ENCODE measurements at regions not wholly inside any gene's neighbourhood (a gene's known extent, or its start where the extent isn't known, plus 50 kb on each side); places are given as distances from the start of the nearest gene placed in this dataset.

DNA sequence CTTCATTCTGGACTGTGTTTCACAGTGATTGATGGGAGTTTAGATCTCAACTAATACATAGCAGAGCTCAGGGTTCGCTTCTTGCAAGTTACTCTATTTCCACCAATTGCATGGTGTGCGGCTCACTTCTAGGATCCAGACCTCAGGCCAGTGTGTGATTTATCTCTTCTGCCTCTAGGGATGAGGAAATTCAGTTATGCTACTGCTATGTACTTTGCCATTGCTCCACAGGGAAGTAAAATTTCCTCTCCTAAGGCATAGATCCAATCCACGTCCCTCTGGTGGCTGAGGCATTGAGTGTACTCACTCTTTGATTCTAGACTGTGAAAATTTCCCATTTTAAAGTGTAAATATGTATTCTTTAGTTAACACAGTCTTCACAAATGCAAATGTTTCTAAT is 214.1 kb downstream of the HS3ST3B1 start:
- TF ChIP-seq, protein P1, sequence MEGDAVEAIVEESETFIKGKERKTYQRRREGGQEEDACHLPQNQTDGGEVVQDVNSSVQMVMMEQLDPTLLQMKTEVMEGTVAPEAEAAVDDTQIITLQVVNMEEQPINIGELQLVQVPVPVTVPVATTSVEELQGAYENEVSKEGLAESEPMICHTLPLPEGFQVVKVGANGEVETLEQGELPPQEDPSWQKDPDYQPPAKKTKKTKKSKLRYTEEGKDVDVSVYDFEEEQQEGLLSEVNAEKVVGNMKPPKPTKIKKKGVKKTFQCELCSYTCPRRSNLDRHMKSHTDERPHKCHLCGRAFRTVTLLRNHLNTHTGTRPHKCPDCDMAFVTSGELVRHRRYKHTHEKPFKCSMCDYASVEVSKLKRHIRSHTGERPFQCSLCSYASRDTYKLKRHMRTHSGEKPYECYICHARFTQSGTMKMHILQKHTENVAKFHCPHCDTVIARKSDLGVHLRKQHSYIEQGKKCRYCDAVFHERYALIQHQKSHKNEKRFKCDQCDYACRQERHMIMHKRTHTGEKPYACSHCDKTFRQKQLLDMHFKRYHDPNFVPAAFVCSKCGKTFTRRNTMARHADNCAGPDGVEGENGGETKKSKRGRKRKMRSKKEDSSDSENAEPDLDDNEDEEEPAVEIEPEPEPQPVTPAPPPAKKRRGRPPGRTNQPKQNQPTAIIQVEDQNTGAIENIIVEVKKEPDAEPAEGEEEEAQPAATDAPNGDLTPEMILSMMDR (IDR thresholded peaks at IDR 0.05): no peak

DNA sequence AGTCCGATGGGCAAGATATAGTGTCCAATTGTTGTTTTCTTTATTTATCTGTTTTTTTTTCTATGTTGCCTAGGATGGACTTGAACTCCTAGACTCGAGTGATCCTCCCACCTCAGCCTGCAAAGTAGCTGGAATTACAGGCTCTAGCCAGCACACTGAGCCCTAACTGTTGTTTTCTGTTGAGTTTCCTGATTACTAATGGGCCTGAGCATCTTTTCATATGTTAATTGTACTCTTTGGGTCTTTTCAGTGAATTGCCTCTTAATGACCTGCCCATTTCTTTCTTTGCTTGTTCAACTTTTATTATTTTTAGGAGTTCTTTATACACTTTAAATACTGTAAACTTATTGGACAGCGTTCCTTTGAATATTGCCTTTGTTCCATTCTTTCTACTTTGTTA is 213.0 kb downstream of the HS3ST3B1 start:
- TF ChIP-seq, protein P1 (IDR thresholded peaks at IDR 0.05): no peak

DNA sequence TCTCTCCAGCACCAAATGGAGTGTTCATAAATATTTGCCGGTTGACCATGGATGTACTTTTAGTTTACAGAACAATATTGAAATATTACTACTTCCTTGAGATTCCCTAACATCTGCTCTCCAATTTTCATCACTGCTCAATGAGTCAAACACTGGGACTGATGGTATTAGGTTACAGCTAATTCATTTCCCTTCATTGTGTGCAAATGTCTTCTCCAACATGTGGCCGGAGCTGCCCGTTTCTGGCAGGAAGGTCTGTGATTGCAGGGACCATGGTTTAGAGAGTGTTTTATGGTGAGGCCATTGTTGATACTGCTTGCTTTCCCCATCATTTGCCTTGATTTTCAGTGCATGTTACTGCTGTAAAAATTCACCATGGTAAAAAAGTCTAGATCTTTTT is 209.3 kb downstream of the HS3ST3B1 start:
- TF ChIP-seq, protein P1 (IDR thresholded peaks at IDR 0.05): no peak

DNA sequence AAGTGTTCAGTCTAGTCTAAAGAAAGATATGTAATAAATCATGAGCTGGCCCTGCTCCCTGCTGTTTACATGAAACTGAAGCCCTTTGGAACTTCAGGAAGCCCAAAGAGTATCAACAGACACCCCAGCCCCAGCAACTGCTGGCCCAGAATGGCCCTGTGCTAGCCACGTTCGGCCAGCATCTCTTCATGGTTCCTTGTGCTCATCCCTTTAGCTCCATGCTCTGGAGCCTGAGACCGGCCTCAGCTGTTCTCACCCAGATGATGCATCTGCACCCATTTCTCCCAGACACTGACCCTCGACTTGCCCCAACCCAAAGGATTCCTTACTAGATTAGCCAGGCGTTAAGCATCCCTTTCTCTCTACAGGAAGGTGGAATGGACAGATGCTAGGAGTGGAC is 207.3 kb downstream of the HS3ST3B1 start:
- TF ChIP-seq, protein P1 (IDR thresholded peaks at IDR 0.05): no peak

DNA sequence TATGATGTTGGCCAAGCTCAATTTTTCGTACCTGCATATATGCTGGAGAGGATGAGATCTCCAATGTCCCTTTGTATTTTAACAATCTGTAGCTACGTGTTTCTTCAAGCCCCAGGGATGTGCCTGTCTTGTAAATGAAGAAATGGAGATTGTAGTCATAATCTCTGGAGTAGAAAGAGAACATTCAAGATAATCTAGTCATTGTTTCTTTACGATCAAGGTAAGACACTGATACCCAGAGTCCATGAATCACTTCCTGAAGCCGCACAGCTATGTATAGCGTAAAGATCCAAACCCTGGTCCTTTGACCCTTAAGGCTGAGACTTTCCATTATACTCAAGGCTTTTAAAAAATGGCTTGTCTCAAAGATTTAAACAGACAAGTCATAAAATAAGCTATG is 205.5 kb downstream of the HS3ST3B1 start:
- TF ChIP-seq, protein P1 (IDR thresholded peaks at IDR 0.05): no peak

DNA sequence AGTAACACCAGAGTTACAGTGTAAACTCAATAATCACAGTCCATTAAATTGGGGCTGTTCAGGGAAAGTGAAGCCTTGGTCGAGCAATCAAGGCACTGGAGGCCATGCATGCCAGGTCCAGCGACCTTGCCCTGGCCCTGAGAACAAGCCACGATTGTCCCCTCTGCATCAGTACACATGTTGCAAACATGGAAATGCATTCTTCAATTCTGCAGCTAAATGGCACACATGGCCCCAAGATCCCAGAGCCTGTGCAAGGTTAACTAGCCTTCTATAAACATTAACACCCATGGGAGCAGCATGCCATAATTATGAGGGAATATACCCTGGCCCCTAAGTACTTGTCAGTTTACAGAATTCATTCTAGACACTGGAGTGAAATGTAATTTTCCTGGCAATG is 204.7 kb downstream of the HS3ST3B1 start:
- TF ChIP-seq, protein P1 (IDR thresholded peaks at IDR 0.05): no peak

DNA sequence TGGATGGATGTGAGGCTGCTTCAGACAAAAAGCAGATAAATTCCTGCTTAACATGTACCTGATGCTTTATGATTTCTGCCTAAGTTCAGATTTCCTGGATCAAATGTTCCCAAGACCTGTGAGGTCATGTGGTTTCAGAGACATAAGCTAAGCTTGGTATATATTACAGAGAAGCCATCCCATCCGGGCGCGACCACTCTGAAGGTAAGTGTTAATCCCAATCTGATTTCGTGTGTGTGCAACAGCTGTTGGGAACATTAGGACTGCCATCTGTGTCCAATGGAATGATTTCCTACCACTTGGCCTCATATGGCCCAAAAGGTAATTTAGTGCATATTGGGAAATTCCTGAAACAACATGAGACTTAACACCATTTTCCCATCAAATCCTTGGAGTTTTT is 199.1 kb downstream of the HS3ST3B1 start:
- TF ChIP-seq, protein P1 (IDR thresholded peaks at IDR 0.05): no peak

DNA sequence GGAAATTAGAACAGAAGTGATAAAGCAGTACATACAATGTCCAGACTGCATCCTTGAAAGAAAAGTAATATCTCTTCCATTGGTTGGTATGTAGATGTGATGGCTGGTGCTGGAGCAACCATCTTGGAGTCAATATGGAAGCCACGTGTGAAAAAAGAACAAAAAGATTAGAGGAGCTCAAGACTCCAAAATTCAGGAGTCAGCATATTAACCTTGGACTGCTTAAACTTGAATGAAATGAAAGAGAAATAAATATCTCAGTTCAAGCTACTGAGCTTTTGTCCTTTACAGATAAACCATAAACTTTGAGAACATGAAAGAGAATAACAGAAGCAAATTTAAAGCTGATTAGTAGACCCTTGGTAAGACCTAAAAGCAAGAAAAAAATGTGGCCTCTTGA is 197.9 kb downstream of the HS3ST3B1 start:
- TF ChIP-seq, protein P1 (IDR thresholded peaks at IDR 0.05): no peak
